NCI-H2029 treated with DMSO at 0.1 percent for 48 hours (cell line): ENCODE measurements at regions not wholly inside any gene's neighbourhood (a gene's known extent, or its start where the extent isn't known, plus 50 kb on each side); places are given as distances from the start of the nearest gene placed in this dataset.
"Not testable (repeated sequence)": the region's sequence is repeated elsewhere in the genome, so short reads cannot be mapped to it uniquely, and the experiment has no call there.

Source experiments
- DNase-seq: peaks from one replicate; lab custom pipeline; 2025; lab: John Stamatoyannopoulos, UW

GRCh38 chr5:174555726-174556125 lies 168.7 kb upstream of the MSX2 start:
- no peak for DNase-seq

DNA sequence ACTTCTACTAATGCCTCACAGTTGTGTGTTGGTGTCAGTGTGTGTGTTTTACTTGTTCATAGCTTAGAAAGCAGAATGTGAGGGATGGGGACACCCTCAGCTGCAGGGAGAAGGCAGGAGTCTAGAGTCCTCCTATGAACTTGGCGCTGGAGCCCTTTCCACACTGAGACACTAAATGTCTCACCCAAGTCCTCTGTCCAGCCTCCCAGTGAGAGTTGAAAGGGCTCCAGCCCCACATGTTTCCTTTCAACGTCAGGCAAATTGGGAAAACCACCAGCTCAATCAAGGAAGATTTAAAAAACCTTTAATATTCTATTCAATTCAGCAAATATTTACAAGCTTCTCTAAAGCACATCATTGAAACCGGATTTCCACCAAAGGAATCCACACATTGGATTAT lies 167.6 kb upstream of the MSX2 start:
- no peak for DNase-seq

GRCh38 chr5:174558190-174558589 lies 166.2 kb upstream of the MSX2 start:
- no peak for DNase-seq

DNA sequence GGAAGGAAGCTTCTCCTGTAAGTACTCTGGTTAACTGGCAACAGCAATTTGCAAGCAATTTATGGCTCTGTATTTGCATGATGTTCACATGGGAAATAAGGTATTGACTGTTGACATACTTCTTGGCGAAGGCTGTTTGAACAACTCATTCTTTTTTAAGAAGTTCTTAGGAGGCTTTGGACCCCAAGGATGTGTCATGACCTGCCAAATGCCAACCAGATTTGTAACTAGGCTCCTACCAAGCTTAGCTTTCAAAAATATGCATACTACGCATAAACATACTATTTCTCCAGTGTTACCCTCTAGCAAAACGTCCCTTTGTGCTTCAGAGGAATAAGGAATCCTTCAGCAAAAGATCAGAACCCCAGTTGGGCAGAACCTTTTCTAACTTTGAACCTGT lies 165.2 kb upstream of the MSX2 start:
- DNase-seq = no peak

DNA sequence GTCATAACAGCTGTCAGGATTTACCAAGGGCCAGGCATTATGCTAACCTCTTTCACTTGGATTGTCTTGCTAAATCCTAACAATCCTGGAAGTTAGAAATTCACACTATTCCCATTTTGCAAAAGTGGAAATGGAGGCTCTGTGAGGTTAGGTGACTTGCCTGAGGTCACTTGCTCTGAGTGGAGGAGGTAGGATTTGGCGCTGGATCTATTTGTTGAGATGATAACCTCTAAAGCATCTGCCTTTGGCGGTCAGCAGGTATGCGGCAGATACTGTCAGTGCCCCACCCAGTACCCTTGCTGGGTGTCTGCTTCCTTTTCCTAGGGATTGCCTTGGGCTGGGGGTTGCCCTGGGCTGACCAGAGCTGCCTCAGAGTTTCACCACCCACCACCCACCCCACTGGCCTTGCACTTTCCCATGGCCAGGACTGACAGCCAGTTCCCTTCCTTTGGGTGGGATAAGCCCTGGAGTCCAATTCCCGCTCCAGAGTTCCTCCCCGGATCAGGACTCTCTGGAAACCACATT lies 164.8 kb upstream of the MSX2 start:
- no peak for DNase-seq

DNA sequence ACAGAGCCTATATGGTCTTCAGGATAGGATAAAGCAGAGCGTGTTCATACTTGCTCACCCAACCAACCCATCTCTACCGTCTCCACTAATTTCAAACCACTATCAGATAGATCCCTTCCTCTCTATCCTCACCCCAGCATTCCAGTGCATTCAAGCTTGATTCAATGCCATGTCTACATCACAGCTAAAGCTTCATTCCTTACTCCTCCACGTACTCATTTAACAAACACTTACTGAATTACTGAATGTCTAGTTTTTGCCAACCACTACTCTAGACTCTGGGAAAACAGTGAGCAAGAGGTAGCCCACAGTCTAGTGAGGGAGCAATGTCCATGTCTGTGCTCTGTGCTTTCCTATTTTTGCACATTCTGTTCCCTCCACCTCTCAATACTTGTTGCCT lies 163.5 kb upstream of the MSX2 start:
- no peak for DNase-seq

DNA sequence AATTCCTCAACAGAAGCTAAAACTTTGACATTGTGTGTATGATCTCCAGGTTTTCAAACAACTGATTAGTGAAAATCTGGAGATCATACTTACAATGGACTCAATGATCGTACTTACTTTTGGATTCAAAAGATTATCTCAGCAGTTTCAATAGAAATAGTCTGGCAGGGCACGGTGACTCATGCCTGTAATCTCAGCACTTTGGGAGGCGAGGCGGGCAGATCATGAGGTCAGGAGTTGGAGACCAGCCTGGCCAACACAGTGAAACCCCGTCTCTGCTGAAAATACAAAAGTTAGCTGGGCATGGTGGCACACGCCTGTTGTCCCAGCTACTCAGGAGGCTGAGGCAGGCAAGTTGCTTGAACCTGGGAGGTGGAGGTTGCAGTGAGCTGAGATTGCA lies 161.3 kb upstream of the MSX2 start:
- not testable (repeated sequence) for DNase-seq

- no peak for DNase-seq
Observed at GRCh38 chr5:174563899-174564298, 160.5 kb upstream of the MSX2 start.

DNA sequence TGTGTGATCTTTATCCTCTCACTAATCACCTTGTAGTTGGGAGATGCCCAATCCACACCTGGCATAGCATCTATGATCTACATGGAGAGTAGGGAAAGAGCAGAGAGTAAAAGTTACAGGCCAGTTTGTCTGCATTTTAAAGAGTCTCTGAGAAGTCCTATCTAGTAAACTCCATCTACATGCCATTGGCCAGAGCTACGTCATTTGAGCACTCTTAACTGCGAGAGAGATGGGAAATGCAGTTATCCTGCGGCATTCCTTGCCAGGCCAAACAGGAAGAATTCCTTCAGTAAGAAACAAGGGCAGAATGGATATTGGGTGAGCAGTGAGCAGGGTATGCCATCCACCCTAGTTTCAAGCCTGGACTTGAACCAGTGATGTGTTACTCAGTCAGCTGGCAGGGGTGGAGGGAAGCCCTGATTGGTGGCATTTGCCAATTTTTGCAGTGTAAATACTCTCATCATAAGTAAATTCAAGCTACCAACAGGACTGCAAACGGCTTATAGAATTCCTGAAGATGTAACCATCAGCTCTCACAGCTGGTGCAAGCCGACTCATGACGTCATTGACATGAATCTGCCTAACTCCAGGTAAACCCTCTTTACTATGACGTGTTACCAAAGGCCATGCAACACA lies 156.8 kb upstream of the MSX2 start:
- no peak for DNase-seq

GRCh38 chr5:174570662-174571061 lies 153.7 kb upstream of the MSX2 start:
- DNase-seq = no peak

DNA sequence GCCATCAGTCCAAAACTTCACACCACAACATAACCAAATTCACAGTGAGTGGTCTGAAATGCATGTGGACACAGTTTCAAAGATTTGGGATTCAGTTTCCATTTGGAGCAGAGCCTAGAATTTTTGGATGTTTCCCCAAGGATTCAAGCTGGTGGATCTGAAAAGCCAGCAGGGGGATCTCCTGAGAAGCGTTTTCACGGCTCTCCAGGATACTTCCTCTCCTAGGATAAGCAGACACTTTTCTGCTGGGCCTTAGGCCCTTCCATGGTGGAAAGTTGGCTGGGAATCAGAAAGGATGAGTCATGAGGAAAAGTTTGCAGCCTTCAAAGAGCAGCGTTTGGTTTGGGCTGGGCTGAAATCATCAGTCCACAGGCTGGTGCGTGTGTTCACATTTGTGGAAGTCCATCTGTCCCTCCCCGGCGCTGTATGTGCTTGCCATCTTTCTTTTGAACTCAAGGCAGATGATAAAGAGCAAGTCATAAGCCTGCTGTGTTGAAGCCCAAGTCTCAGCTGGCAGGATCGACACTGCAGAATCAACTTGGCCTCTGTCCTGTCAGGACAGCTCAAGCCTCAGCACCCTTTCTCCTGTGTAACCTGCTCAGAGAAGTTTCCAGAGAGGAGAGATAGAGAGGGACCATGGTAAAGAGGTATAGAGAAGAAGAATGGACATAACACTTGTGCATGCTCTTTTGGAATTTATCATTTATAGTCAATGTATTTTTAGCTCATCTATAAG lies 152.6 kb upstream of the MSX2 start:
- no peak for DNase-seq

- no peak for DNase-seq
Observed at GRCh38 chr5:174572591-174572990, 151.8 kb upstream of the MSX2 start.

- no peak for DNase-seq
Observed at GRCh38 chr5:174573221-174573994, 151.0 kb upstream of the MSX2 start.

DNA sequence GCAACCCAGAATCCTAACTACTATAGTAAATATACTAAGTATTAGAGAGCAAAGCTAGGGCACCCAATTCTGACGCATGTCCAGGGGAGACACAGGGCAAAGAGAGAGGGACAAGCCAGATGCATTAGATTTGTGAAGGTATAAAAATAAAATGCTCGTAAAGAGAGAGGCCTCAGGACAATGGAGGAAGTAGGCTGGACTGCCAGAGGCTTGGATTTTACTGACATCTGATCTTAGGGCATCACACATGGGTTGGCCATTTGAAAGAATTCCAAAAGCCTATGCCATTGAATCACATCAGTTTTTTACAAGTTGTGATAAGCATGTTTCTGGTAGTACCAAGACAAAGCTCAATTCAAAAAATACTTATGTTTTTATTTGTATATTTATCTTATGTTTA lies 149.3 kb upstream of the MSX2 start:
- DNase-seq = no peak

DNA sequence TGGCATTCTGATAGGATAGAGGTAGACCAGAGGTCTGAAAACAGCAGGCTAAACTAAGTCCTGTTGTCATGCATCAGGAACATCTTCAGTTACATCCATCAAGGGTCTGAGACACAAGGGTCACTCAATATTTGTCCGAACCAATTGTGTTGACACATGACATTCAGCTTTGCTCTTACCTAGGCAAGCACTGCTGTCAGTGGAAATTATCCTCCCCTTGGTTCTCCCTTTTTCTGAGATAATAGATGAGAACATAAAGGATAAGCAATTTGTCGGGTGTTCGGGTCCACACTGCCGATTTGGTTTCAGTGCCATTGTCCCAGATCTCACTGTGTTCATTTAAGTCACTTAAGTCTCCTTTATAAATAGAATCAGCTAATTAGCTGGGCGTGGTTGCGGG lies 148.3 kb upstream of the MSX2 start:
- DNase-seq = no peak

DNA sequence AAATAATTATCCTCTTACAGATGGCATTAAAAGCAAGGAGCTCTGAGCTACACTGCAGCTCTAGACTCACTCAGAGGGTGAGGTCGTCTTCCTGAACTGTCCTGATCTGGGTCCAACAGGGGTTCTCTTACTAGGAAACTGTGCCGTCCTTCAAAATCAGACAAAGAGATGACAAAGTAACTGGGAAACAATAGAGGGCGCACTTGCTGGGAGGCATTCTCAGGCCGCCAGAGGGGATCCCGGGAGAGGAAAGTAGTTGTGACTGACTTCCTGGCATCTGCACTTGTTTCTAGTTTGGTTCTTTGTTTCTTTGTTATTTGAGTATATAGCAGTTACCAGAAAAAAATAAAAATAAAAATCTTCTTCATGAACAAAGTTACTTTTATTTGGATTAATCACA lies 142.9 kb upstream of the MSX2 start:
- DNase-seq = no peak

- no peak for DNase-seq
Observed at GRCh38 chr5:174581894-174582293, 142.5 kb upstream of the MSX2 start.

GRCh38 chr5:174583071-174583470 lies 141.3 kb upstream of the MSX2 start:
- DNase-seq = no peak

- DNase-seq = no peak
Observed at GRCh38 chr5:174585472-174585871, 138.9 kb upstream of the MSX2 start.

GRCh38 chr5:174586163-174586562 lies 138.2 kb upstream of the MSX2 start:
- not testable (repeated sequence) for DNase-seq

GRCh38 chr5:174589011-174589410 lies 135.4 kb upstream of the MSX2 start:
- no peak for DNase-seq

GRCh38 chr5:174589599-174589998 lies 134.8 kb upstream of the MSX2 start:
- no peak for DNase-seq

- DNase-seq = no peak
Observed at GRCh38 chr5:174590820-174591219, 133.6 kb upstream of the MSX2 start.
